H9 (cell line): ENCODE measurements at regions not wholly inside any gene's neighbourhood (a gene's known extent, or its start where the extent isn't known, plus 50 kb on each side); places are given as distances from the start of the nearest gene placed in this dataset.

ENCODE experiments used
- DNase-seq: peaks from one replicate; pipeline ENCODE4 v3.0.0-alpha.2; 2017
- H2AFZ ChIP-seq: one replicate; pipeline ENCODE4 v1.6.1; 2013; ENCODE audit warnings: mild to moderate bottlenecking, low read length, control low read depth, moderate library complexity
- H2AK5ac ChIP-seq: 2 replicates; pipeline ENCODE4 v1.6.1; 2013; ENCODE audit warnings: low read length, control low read depth, mixed read lengths; ENCODE audit not compliant: insufficient read length
- H2BK120ac ChIP-seq: one replicate; pipeline ENCODE4 v1.6.1; 2013; ENCODE audit warnings: low read depth, mild to moderate bottlenecking, low read length, control low read depth, inconsistent platforms; ENCODE audit not compliant: poor library complexity, severe bottlenecking
- H2BK12ac ChIP-seq: 2 replicates; pipeline ENCODE4 v1.6.1; 2013; ENCODE audit warnings: low read length, control low read depth, mixed read lengths, low read depth; ENCODE audit not compliant: insufficient read length
- H2BK15ac ChIP-seq: 2 replicates; pipeline ENCODE4 v1.6.1; 2013; ENCODE audit warnings: low read depth, low read length, control low read depth
- H2BK20ac ChIP-seq: one replicate; pipeline ENCODE4 v1.6.1; 2013; ENCODE audit warnings: low read depth, mild to moderate bottlenecking, low read length, control low read depth, inconsistent platforms; ENCODE audit not compliant: poor library complexity, severe bottlenecking
- H2BK5ac ChIP-seq: 2 replicates; pipeline ENCODE4 v1.6.1; 2013; ENCODE audit warnings: low read length, control low read depth, mixed read lengths; ENCODE audit not compliant: insufficient read length
- H3K14ac ChIP-seq: 2 replicates; pipeline ENCODE4 v1.6.1; 2013; ENCODE audit warnings: low read length, control low read depth; ENCODE audit not compliant: insufficient read depth
- H3K18ac ChIP-seq: 2 replicates; pipeline ENCODE4 v1.6.1; 2013; ENCODE audit warnings: low read depth, mild to moderate bottlenecking, mixed read lengths, low read length, control low read depth; ENCODE audit not compliant: insufficient read length
- H3K23ac ChIP-seq: 2 replicates; pipeline ENCODE4 v1.6.1; 2013; ENCODE audit warnings: low read length, control low read depth, mixed read lengths, low read depth; ENCODE audit not compliant: insufficient read length
- H3K23me2 ChIP-seq: 2 replicates; pipeline ENCODE4 v1.6.1; 2013; ENCODE audit warnings: low read depth, mild to moderate bottlenecking, mixed read lengths, low read length, control low read depth; ENCODE audit not compliant: insufficient read length, poor library complexity, severe bottlenecking
- H3K27ac ChIP-seq: 2 replicates; pipeline ENCODE4 v1.5.1; 2013; ENCODE audit warnings: low read length, control low read depth, mixed read lengths, low read depth; ENCODE audit not compliant: insufficient read length
- H3K27me3 ChIP-seq: 2 replicates; pipeline ENCODE4 v1.6.1; 2013; ENCODE audit warnings: low read length, control low read depth, inconsistent platforms; ENCODE audit not compliant: insufficient read depth
- H3K4ac ChIP-seq: 2 replicates; pipeline ENCODE4 v1.6.1; 2013; ENCODE audit warnings: low read depth, mild to moderate bottlenecking, control low read depth, inconsistent platforms, low read length, moderate library complexity
- H3K4me1 ChIP-seq: 2 replicates; pipeline ENCODE4 v1.6.1; 2013; ENCODE audit warnings: low read length, control low read depth, inconsistent platforms; ENCODE audit not compliant: insufficient read depth
- H3K4me2 ChIP-seq: 2 replicates; pipeline ENCODE4 v1.6.1; 2013; ENCODE audit warnings: low read length, control low read depth, mixed read lengths; ENCODE audit not compliant: insufficient read length, insufficient read depth
- H3K56ac ChIP-seq: 2 replicates; pipeline ENCODE4 v1.6.1; 2013; ENCODE audit warnings: low read depth, mild to moderate bottlenecking, mixed read lengths, low read length, control low read depth; ENCODE audit not compliant: insufficient read length
- H3K79me1 ChIP-seq: 2 replicates; pipeline ENCODE4 v1.6.1; 2013; ENCODE audit warnings: low read depth, mild to moderate bottlenecking, moderate library complexity, low read length, control low read depth, inconsistent platforms; ENCODE audit not compliant: insufficient read depth, poor library complexity, severe bottlenecking
- H3K79me2 ChIP-seq: 2 replicates; pipeline ENCODE4 v1.6.1; 2013; ENCODE audit warnings: low read length, control low read depth, inconsistent platforms; ENCODE audit not compliant: insufficient read depth
- H3K9ac ChIP-seq: 2 replicates; pipeline ENCODE4 v1.6.1; 2013; ENCODE audit warnings: low read length, control low read depth, mixed read lengths; ENCODE audit not compliant: insufficient read length; ENCODE audit errors: extremely low read depth
- H3K9me3 ChIP-seq: one replicate; pipeline ENCODE4 v1.6.1; 2013; ENCODE audit warnings: low read depth, low read length, inconsistent platforms; ENCODE audit not compliant: control insufficient read depth
- H3T11ph ChIP-seq: one replicate; pipeline ENCODE4 v1.6.1; 2013; ENCODE audit warnings: mild to moderate bottlenecking, low read length, control low read depth, inconsistent platforms
- H4K20me1 ChIP-seq: one replicate; pipeline ENCODE4 v1.6.1; 2013; ENCODE audit not compliant: control insufficient read depth, insufficient read length, insufficient read depth
- H4K5ac ChIP-seq: 2 replicates; pipeline ENCODE4 v1.6.1; 2013; ENCODE audit warnings: low read depth, mild to moderate bottlenecking, mixed read lengths, low read length, control low read depth; ENCODE audit not compliant: insufficient read length
- H4K8ac ChIP-seq: replicated peaks from 2 replicates; pipeline ENCODE4 v1.6.1; 2013; ENCODE audit warnings: low read length, control low read depth, mixed read lengths, low read depth; ENCODE audit not compliant: insufficient read length
- H4K91ac ChIP-seq: 2 replicates; pipeline ENCODE4 v1.6.1; 2013; ENCODE audit warnings: low read depth, mild to moderate bottlenecking, moderate library complexity, mixed read lengths, low read length, control low read depth; ENCODE audit not compliant: insufficient read length
- H3K27ac Mint-ChIP-seq, 3 experiments: 2 replicates in 2 of 3; 3 replicates in 1 of 3; pipeline ENCODE4 v1.8.0; 2020 to 2021; ENCODE audit warnings: mixed read lengths in 3 of 3, mild to moderate bottlenecking in 1 of 3, moderate library complexity in 1 of 3
- H3K27me3 Mint-ChIP-seq: 2 replicates; pipeline ENCODE4 v1.8.0; 2021; ENCODE audit warnings: low read depth, mild to moderate bottlenecking, moderate library complexity, mixed read lengths
- H3K36me3 Mint-ChIP-seq, 3 experiments: 2 replicates in 2 of 3; 3 replicates in 1 of 3; pipeline ENCODE4 v1.8.0; 2020 to 2021; ENCODE audit warnings: low read depth in 3 of 3, mixed read lengths in 3 of 3; ENCODE audit not compliant: insufficient read depth in 1 of 3
- H3K4me1 Mint-ChIP-seq, 2 experiments: 2 replicates each; pipeline ENCODE4 v1.8.0; 2020; ENCODE audit warnings: mixed read lengths in 2 of 2
- H3K4me3 Mint-ChIP-seq, 2 experiments: 2 replicates in 1 of 2; 3 replicates in 1 of 2; pipeline ENCODE4 v1.8.0; 2020 to 2021; ENCODE audit warnings: mild to moderate bottlenecking in 2 of 2, mixed read lengths in 2 of 2, moderate library complexity in 1 of 2
- H3K9me3 Mint-ChIP-seq, 2 experiments: 2 replicates in 1 of 2; 3 replicates in 1 of 2; pipeline ENCODE4 v1.8.0; 2020; ENCODE audit warnings: mild to moderate bottlenecking in 2 of 2, mixed read lengths in 2 of 2, moderate library complexity in 1 of 2
- WGBS: extraction: QIAGEN DNeasy Blood & Tissue Kit; methylation state at CpG from one replicate; pipeline ENCODE4 v1.1.7; 2013; ENCODE audit warnings: missing lambda C conversion rate, low lambda C conversion rate, mixed read lengths; ENCODE audit not compliant: insufficient read length; ENCODE audit errors: extremely low coverage; 5-methylcytosine and 5-hydroxymethylcytosine counted together
- TF ChIP-seq, protein P1 (sequence below): fragments of 200-600 bp; sonication (generic); conservative IDR thresholded peaks from 3 replicates; pipeline ENCODE4 v1.8.0; 2021; ENCODE audit warnings: antibody characterized with exemption, mild to moderate bottlenecking

DNA sequence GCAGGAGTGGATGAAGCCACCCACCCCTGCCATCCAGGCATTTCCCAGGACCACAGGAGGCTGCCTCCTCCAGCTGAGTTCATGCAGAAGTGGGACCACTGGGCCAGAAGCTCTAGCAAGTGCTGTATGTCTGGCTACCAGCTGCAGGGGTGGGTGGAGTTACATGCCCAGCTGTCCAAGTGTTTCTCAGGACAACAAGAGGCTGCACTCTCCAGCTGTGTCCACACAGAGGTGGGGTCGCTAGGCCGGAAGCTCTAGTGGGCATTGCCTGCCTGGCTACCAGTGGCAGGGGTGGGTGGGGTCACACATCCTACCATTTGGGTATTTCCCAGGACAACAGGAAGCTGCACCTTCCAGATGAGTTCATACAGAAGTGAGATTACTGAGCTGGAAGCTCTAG is 234.0 kb upstream of the PPP2R3A start:
- H3K4me1 ChIP-seq: no peaks in the 10 kb centered on the region; the same call in 1 of the 2 replicates
- Mint-ChIP-seq H3K27ac (no peak overlapping the region), H3K36me3 (peaks cover 24 to 50% (median 25%) of the 10 kb centered on the region in 3 experiments), H3K27me3 (no peaks in the 10 kb centered on the region; the same call in 1 of the 2 replicates), H3K9me3 (peaks cover 42 to 47% of the 10 kb centered on the region in 2 experiments), H3K4me3 (no peak overlapping the region), H3K4me1 (peaks cover 25 to 28% of the 10 kb centered on the region in 2 experiments)
- no peak overlapping the region for H2BK20ac ChIP-seq
- no peak overlapping the region for H3K9ac ChIP-seq
- no peak overlapping the region for H4K8ac ChIP-seq
- no peaks in the 10 kb centered on the region for H3K23me2 ChIP-seq
- H3K14ac ChIP-seq: no peak overlapping the region; the same call in 1 of the 2 replicates
- H3K27ac ChIP-seq: no peak overlapping the region
- H3K9me3 ChIP-seq: peaks cover 11% of the 10 kb centered on the region
- no peak overlapping the region for H2AFZ ChIP-seq
- H3K79me1 ChIP-seq: no peaks in the 10 kb centered on the region
- no peak overlapping the region for H2BK5ac ChIP-seq
- no peak overlapping the region for H2AK5ac ChIP-seq
- no peak overlapping the region for H2BK120ac ChIP-seq
- H3K56ac ChIP-seq: no peak overlapping the region
- no peak overlapping the region for H2BK15ac ChIP-seq
- no peak overlapping the region for H3T11ph ChIP-seq
- H3K4me2 ChIP-seq: no peak overlapping the region
- TF ChIP-seq, protein P1, sequence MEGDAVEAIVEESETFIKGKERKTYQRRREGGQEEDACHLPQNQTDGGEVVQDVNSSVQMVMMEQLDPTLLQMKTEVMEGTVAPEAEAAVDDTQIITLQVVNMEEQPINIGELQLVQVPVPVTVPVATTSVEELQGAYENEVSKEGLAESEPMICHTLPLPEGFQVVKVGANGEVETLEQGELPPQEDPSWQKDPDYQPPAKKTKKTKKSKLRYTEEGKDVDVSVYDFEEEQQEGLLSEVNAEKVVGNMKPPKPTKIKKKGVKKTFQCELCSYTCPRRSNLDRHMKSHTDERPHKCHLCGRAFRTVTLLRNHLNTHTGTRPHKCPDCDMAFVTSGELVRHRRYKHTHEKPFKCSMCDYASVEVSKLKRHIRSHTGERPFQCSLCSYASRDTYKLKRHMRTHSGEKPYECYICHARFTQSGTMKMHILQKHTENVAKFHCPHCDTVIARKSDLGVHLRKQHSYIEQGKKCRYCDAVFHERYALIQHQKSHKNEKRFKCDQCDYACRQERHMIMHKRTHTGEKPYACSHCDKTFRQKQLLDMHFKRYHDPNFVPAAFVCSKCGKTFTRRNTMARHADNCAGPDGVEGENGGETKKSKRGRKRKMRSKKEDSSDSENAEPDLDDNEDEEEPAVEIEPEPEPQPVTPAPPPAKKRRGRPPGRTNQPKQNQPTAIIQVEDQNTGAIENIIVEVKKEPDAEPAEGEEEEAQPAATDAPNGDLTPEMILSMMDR: no peak
- no peaks in the 10 kb centered on the region for H3K27me3 ChIP-seq
- H3K79me2 ChIP-seq: no peaks in the 10 kb centered on the region
- H4K91ac ChIP-seq: no peak overlapping the region
- H3K18ac ChIP-seq: no peak overlapping the region
- H3K23ac ChIP-seq: no peak overlapping the region
- no peak overlapping the region for H3K4ac ChIP-seq
- no peak overlapping the region for H4K5ac ChIP-seq
- no peak for DNase-seq
- H4K20me1 ChIP-seq: no peaks in the 10 kb centered on the region
- no CpG with 5 or more reads among the region's 2 CpGs for WGBS
- H2BK12ac ChIP-seq: no peak overlapping the region
